DOHH2 (cell line): ENCODE measurements at regions not wholly inside any gene's neighbourhood (a gene's known extent, or its start where the extent isn't known, plus 50 kb on each side); places are given as distances from the start of the nearest gene placed in this dataset.

Source experiments
- H3F3A ChIP-seq: fragments of 200-600 bp; sonication (generic), shearing (Covaris generic); 2 replicates; pipeline ENCODE4 v1.6.0; 2016; ENCODE audit warnings: antibody characterized with exemption, mild to moderate bottlenecking; ENCODE audit not compliant: control insufficient read depth, insufficient read depth
- H3K27ac ChIP-seq: fragments of 200-600 bp; sonication (generic); 2 replicates; pipeline ENCODE4 v1.5.1; 2014; ENCODE audit warnings: low read depth, mild to moderate bottlenecking, low read length, moderate library complexity
- H3K27me3 ChIP-seq: fragments of 200-600 bp; sonication (generic); 2 replicates; pipeline ENCODE4 v1.6.1; 2014; ENCODE audit warnings: mild to moderate bottlenecking, low read length, mixed read lengths; ENCODE audit not compliant: control insufficient read depth
- H3K36me3 ChIP-seq: fragments of 200-600 bp; sonication (generic); 2 replicates; pipeline ENCODE4 v1.6.1; 2014; ENCODE audit warnings: mild to moderate bottlenecking, low read length, moderate library complexity, mixed read lengths; ENCODE audit not compliant: control insufficient read depth
- H3K4me1 ChIP-seq: fragments of 200-600 bp; sonication (generic); 2 replicates; pipeline ENCODE4 v1.6.1; 2014; ENCODE audit warnings: mild to moderate bottlenecking, low read length, mixed read lengths; ENCODE audit not compliant: control insufficient read depth
- H3K4me2 ChIP-seq: fragments of 200-600 bp; sonication (generic); 2 replicates; pipeline ENCODE4 v1.6.0; 2014; ENCODE audit warnings: mild to moderate bottlenecking, low read length, moderate library complexity
- H3K4me3 ChIP-seq: fragments of 200-600 bp; sonication (generic); 2 replicates; pipeline ENCODE4 v1.5.1; 2014; ENCODE audit warnings: mild to moderate bottlenecking, low read length, mixed read lengths
- H3K79me2 ChIP-seq: fragments of 200-600 bp; sonication (generic); 2 replicates; pipeline ENCODE4 v1.6.1; 2014; ENCODE audit warnings: mild to moderate bottlenecking, low read length, mixed read lengths; ENCODE audit not compliant: control insufficient read depth
- H3K9me2 ChIP-seq: fragments of 200-600 bp; sonication (generic); replicated peaks from 2 replicates; pipeline ENCODE4 v1.6.1; 2014; ENCODE audit warnings: mild to moderate bottlenecking, low read length, mixed read lengths; ENCODE audit not compliant: control insufficient read depth
- H3K9me3 ChIP-seq: fragments of 200-600 bp; sonication (generic); 2 replicates; pipeline ENCODE4 v1.6.1; 2014; ENCODE audit warnings: antibody characterized with exemption, low read length, mixed read lengths; ENCODE audit not compliant: control insufficient read depth, insufficient read depth
- H4K20me1 ChIP-seq: fragments of 200-600 bp; sonication (generic); 2 replicates; pipeline ENCODE4 v1.6.0; 2014; ENCODE audit warnings: low read depth, mild to moderate bottlenecking, antibody characterized with exemption, low read length, moderate library complexity; ENCODE audit not compliant: control insufficient read depth, insufficient read depth
- EZH2phosphoT487 ChIP-seq: fragments of 200-600 bp; sonication (generic); IDR thresholded peaks from 2 replicates; pipeline ENCODE4 v1.6.1; 2017; ENCODE audit warnings: borderline replicate concordance, mild to moderate bottlenecking, antibody characterized with exemption, low read length, moderate library complexity, mixed read lengths
- TF ChIP-seq, protein P1 (sequence below): fragments of 200-600 bp; sonication (generic); IDR thresholded peaks from one replicate; pipeline ENCODE4 v1.5.1; 2014; ENCODE audit warnings: antibody characterized with exemption, mild to moderate bottlenecking, low read depth, low read length; ENCODE audit not compliant: poor library complexity, severe bottlenecking

- no peak for TF ChIP-seq EZH2phosphoT487
- TF ChIP-seq, protein P1, sequence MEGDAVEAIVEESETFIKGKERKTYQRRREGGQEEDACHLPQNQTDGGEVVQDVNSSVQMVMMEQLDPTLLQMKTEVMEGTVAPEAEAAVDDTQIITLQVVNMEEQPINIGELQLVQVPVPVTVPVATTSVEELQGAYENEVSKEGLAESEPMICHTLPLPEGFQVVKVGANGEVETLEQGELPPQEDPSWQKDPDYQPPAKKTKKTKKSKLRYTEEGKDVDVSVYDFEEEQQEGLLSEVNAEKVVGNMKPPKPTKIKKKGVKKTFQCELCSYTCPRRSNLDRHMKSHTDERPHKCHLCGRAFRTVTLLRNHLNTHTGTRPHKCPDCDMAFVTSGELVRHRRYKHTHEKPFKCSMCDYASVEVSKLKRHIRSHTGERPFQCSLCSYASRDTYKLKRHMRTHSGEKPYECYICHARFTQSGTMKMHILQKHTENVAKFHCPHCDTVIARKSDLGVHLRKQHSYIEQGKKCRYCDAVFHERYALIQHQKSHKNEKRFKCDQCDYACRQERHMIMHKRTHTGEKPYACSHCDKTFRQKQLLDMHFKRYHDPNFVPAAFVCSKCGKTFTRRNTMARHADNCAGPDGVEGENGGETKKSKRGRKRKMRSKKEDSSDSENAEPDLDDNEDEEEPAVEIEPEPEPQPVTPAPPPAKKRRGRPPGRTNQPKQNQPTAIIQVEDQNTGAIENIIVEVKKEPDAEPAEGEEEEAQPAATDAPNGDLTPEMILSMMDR = no peak
- Histone ChIP-seq H3K36me3 (no peaks in the 10 kb centered on the region), H3K4me1 (no peaks in the 10 kb centered on the region), H3K4me3 (no peak overlapping the region), H3K27ac (no peak overlapping the region), H3F3A (no peaks in the 10 kb centered on the region), H3K79me2 (no peaks in the 10 kb centered on the region), H3K27me3 (peaks cover 2% of the 10 kb centered on the region; the same call in 1 of the 2 replicates), H3K9me3 (no peaks in the 10 kb centered on the region), H4K20me1 (no peaks in the 10 kb centered on the region), H3K4me2 (no peak overlapping the region), H3K9me2 (no peaks in the 10 kb centered on the region)
These were observed 57.3 kb upstream of the SMARCA2 start for GRCh38 chr9:1957856-1958255.

- no peak for TF ChIP-seq EZH2phosphoT487
- TF ChIP-seq, protein P1 = no peak
- no peak overlapping the region for H3K27ac ChIP-seq
These were observed 55.8 kb upstream of the SMARCA2 start for GRCh38 chr9:1959371-1959770.

GRCh38 chr9:1960342-1961042 lies 54.7 kb upstream of the SMARCA2 start:
- Histone ChIP-seq H3K9me2 (no peaks in the 10 kb centered on the region), H4K20me1 (no peaks in the 10 kb centered on the region), H3K36me3 (no peaks in the 10 kb centered on the region), H3K4me3 (no peak overlapping the region), H3K4me2 (no peak overlapping the region), H3K27ac (no peak overlapping the region), H3K27me3 (peaks cover 2% of the 10 kb centered on the region; the same call in 1 of the 2 replicates), H3K9me3 (no peaks in the 10 kb centered on the region), H3K4me1 (no peaks in the 10 kb centered on the region), H3F3A (no peaks in the 10 kb centered on the region), H3K79me2 (no peaks in the 10 kb centered on the region)
- TF ChIP-seq EZH2phosphoT487 = no peak
- TF ChIP-seq, protein P1 = no peak

More at GRCh38 chr9:1959371-1959770, 55.8 kb upstream of the SMARCA2 start:
- Histone ChIP-seq H3K36me3 (no peaks in the 10 kb centered on the region), H4K20me1 (no peaks in the 10 kb centered on the region), H3K9me2 (no peaks in the 10 kb centered on the region), H3F3A (no peaks in the 10 kb centered on the region), H3K4me2 (no peak overlapping the region), H3K27me3 (peaks cover 2% of the 10 kb centered on the region; the same call in 1 of the 2 replicates), H3K9me3 (no peaks in the 10 kb centered on the region), H3K4me3 (no peak overlapping the region), H3K4me1 (no peaks in the 10 kb centered on the region), H3K79me2 (no peaks in the 10 kb centered on the region)
